ENCODE measurements at regions not wholly inside any gene's neighbourhood (a gene's known extent, or its start where the extent isn't known, plus 50 kb on each side); places are given as distances from the start of the nearest gene placed in this dataset.

DNA sequence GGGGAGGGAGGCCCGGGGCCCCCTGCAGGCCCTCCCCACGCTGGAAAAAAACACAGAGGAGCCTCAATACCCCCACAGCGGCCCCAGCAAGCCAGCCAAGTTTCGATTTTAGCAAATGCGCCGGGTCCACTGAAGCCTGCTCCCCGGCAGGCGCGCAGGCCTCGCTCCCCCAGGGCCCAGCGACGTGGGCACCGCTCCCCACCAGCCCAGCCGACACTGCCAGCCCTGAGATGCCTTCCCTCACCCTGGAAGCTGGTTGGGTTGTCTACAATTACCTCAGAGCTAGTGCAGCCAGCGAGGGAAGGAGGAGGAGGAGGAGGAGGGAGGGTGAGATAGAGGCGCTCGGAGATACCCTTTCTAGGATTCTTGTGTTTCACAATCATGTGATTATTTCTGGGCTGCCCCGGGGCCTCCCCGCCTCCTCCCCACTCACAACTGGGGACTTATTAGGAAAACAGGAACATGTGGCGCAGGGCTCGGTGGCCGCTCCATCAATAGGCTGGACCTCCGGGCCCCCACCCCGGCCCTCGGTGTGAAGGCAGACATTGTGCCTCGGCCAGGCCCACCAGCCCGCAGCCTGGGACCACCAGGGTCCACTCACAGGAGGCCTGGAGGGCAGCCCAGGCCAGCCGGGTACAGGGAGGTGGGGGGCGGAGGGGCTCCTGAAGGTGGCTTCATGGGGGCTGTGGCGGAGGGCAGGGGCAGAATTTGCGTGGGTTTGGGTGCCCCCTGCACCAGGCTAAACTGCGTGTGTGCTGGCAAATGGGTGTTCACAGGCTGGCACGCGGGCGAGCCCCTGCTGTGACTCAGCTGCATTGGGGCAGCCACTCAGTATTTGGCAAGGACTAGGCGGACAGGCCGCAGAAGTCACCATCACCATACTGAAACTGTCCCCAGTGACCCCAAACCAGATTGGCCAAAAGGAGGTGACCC is 109.9 kb downstream of the NCOR2 start:
- Mint-ChIP-seq H3K36me3 (ENCODE audit: low read depth) (peaks cover 32% of the 10 kb centered on the region), H3K27me3 (no peaks in the 10 kb centered on the region), H3K27ac (peak overlapping the region; percentile 78), H3K9me3 (no peaks in the 10 kb centered on the region), H3K4me3 (peak overlapping the region; percentile 89), H3K4me1 (ENCODE audit: low read depth) (peaks cover 70% of the 10 kb centered on the region)
- Histone ChIP-seq H3K4me1 (ENCODE audit: insufficient read depth, low read length) (peaks cover 58% of the 10 kb centered on the region), H3K4me3 (ENCODE audit: low read length) (peak overlapping the region; percentile 63), H3K27ac (ENCODE audit: low read depth in 1 of 2, low read length in 2 of 2) (peak overlapping the region; percentile 80 to 85), H3K27me3 (ENCODE audit: control insufficient read depth in 1 of 2, insufficient read depth in 2 of 2, low read length in 2 of 2) (no peaks in the 10 kb centered on the region), H3K9me3 (ENCODE audit: control insufficient read depth in 1 of 2, insufficient read depth in 1 of 2, low read length in 2 of 2) (no peaks in the 10 kb centered on the region), H3K36me3 (ENCODE audit: insufficient read depth, low read length) (peaks cover 19% of the 10 kb centered on the region)
- intact Hi-C loops (cut with DNase I, micrococcal nuclease) = loop anchor here in 1 of 2 experiments (10.0 kb wide), 2 partner anchors 107 to 307 kb away; partner anchors contain the start of gene NCOR2
- ChIA-PET CTCF (interaction anchor here (3.7 kb wide), 1 partner anchor 8 kb away, joined by 21 read pairs; no protein-coding TSS in a partner anchor), POLR2A (interaction anchor here (3.1 kb wide), 1 partner anchor 9 kb away, joined by 18 read pairs; no protein-coding TSS in a partner anchor)
- DNase-seq (peak in 10 of 14 experiments; percentile 27 to 89 (median 53)), ATAC-seq (ENCODE audit: poor library complexity) (peak; percentile 59)
- TF ChIP-seq, protein P1, sequence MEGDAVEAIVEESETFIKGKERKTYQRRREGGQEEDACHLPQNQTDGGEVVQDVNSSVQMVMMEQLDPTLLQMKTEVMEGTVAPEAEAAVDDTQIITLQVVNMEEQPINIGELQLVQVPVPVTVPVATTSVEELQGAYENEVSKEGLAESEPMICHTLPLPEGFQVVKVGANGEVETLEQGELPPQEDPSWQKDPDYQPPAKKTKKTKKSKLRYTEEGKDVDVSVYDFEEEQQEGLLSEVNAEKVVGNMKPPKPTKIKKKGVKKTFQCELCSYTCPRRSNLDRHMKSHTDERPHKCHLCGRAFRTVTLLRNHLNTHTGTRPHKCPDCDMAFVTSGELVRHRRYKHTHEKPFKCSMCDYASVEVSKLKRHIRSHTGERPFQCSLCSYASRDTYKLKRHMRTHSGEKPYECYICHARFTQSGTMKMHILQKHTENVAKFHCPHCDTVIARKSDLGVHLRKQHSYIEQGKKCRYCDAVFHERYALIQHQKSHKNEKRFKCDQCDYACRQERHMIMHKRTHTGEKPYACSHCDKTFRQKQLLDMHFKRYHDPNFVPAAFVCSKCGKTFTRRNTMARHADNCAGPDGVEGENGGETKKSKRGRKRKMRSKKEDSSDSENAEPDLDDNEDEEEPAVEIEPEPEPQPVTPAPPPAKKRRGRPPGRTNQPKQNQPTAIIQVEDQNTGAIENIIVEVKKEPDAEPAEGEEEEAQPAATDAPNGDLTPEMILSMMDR (IDR thresholded peaks at IDR 0.05) = no peak

DNA sequence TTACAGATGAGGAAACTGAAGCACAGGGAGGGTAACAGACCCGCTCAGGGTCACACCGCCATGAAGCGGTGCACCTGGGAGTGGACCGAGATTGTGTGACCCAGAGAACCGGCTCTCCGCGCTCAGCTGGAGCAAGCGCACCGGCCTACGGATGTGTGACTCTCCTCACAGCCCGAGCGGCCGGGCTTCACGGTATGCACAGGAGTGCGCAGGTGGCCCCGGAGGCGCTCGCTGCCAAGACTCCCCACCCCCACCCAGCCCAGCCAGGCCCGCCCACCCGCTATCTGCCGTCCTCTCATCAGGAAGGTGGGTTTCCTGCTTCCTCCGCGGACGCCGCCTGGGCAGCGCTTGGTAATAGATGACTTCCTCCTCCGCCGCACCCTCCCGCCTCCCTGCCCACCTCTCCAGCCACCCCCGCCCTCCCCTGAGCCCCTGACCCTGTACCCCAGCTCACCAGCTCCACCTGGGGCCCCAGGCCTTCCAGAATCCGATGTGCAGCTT is 110.7 kb downstream of the NCOR2 start:
- TF ChIP-seq, protein P1 (IDR thresholded peaks at IDR 0.05) = no peak
- Mint-ChIP-seq H3K4me1 (ENCODE audit: low read depth) (peaks cover 70% of the 10 kb centered on the region), H3K27ac (peak overlapping the region; percentile 78), H3K4me3 (peak overlapping the region; percentile 89), H3K36me3 (ENCODE audit: low read depth) (peaks cover 26% of the 10 kb centered on the region), H3K27me3 (no peaks in the 10 kb centered on the region), H3K9me3 (no peaks in the 10 kb centered on the region)
- POLR2A ChIA-PET = interaction anchor here (1.2 to 3.1 kb wide), 2 partner anchors 10 to 110 kb away, joined by 4 to 18 read pairs; no protein-coding TSS in a partner anchor
- DNase-seq (peak in 9 of 14 experiments; percentile 19 to 80 (median 39)), ATAC-seq (ENCODE audit: poor library complexity) (peak; percentile 5)
- H3K4me3 ChIP-seq (ENCODE audit: low read length) = peak overlapping the region; percentile 63
- intact Hi-C loops (cut with DNase I, micrococcal nuclease) = loop anchor here in 1 of 2 experiments (10.0 kb wide), 2 partner anchors 108 to 308 kb away; partner anchors contain the start of gene NCOR2
- CTCF ChIA-PET = interaction anchor here (3.7 kb wide), 1 partner anchor 9 kb away, joined by 21 read pairs; no protein-coding TSS in a partner anchor
- H3K4me1 ChIP-seq (ENCODE audit: insufficient read depth, low read length) = peaks cover 67% of the 10 kb centered on the region
- H3K36me3 ChIP-seq (ENCODE audit: insufficient read depth, low read length) = peaks cover 16% of the 10 kb centered on the region
- no peaks in the 10 kb centered on the region for H3K9me3 ChIP-seq (ENCODE audit: control insufficient read depth in 1 of 2, insufficient read depth in 1 of 2, low read length in 2 of 2)
- H3K27ac ChIP-seq (ENCODE audit: low read depth in 1 of 2, low read length in 2 of 2) = peak overlapping the region; percentile 80 to 85
- no peaks in the 10 kb centered on the region for H3K27me3 ChIP-seq (ENCODE audit: control insufficient read depth in 1 of 2, insufficient read depth in 2 of 2, low read length in 2 of 2)

DNA sequence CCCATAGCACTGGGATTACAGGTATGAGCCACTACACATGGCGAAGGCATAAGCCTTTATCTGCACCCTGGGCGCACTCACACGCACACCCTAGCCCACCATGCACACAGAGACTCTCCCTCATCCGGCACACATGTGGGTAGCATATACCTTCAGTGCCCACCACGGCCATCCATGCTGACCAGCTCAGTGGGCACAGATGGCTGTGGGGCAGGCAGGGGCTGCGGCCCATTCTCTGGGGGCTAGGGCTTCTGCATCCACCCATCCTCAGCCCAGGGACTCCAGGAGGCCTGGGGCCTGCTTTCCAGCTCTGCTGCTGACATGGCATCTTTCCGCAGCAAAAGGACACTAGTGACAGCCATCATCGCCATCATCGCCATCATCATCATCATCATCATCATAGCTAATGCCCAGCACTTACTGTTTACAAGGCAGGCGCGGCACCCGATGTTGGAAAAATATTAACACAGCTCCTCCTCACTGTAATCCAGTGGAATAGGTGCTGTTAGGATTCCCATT is 111.2 kb downstream of the NCOR2 start:
- peak overlapping the region; percentile 78 for H3K27ac Mint-ChIP-seq
- CTCF ChIA-PET = interaction anchor here (1.4 to 3.7 kb wide), 2 partner anchors 10 to 110 kb away, joined by 3 to 21 read pairs; no protein-coding TSS in a partner anchor
- Histone ChIP-seq H3K36me3 (ENCODE audit: insufficient read depth, low read length) (peaks cover 16% of the 10 kb centered on the region), H3K27ac (ENCODE audit: low read depth in 1 of 2, low read length in 2 of 2) (peak overlapping the region in 1 of 2 donors; percentile 52), H3K4me3 (ENCODE audit: low read length) (peak overlapping the region; percentile 63), H3K27me3 (ENCODE audit: control insufficient read depth in 1 of 2, insufficient read depth in 2 of 2, low read length in 2 of 2) (no peaks in the 10 kb centered on the region), H3K9me3 (ENCODE audit: control insufficient read depth in 1 of 2, insufficient read depth in 1 of 2, low read length in 2 of 2) (no peaks in the 10 kb centered on the region), H3K4me1 (ENCODE audit: insufficient read depth, low read length) (peaks cover 72% of the 10 kb centered on the region)
- ATAC-seq (ENCODE audit: poor library complexity) (no peak), DNase-seq (no peak)
- H3K9me3 Mint-ChIP-seq = no peaks in the 10 kb centered on the region
- H3K4me3 Mint-ChIP-seq = peak overlapping the region; percentile 89
- TF ChIP-seq, protein P1 (IDR thresholded peaks at IDR 0.05) = no peak
- no peaks in the 10 kb centered on the region for H3K27me3 Mint-ChIP-seq
- intact Hi-C loops (cut with DNase I, micrococcal nuclease) = loop anchor here in 1 of 2 experiments (10.0 kb wide), 2 partner anchors 109 to 309 kb away; partner anchors contain the start of gene NCOR2
- H3K36me3 Mint-ChIP-seq (ENCODE audit: low read depth) = peaks cover 24% of the 10 kb centered on the region
- H3K4me1 Mint-ChIP-seq (ENCODE audit: low read depth) = peaks cover 69% of the 10 kb centered on the region
- POLR2A ChIA-PET = interaction anchor here (1.2 to 3.1 kb wide), 2 partner anchors 10 to 110 kb away, joined by 4 to 18 read pairs; no protein-coding TSS in a partner anchor

All from CD4-positive, alpha-beta T cell (primary cell).